Tongue (tissue), 2 donors: ENCODE measurements at regions not wholly inside any gene's neighbourhood (a gene's known extent, or its start where the extent isn't known, plus 50 kb on each side); places are given as distances from the start of the nearest gene placed in this dataset. TPM values are rescaled to one million over a fixed set of nuclear protein-coding genes. Genes with fewer than 3 reads are reported as not detected.

Experiments used
- DNase-seq: peaks from one replicate; pipeline ENCODE4 v3.0.0-alpha.2; 2015
- small RNA-seq: library from RNA; depleted of rRNA; stranded (forward); fragments of <200 nt; gene quantifications from one replicate; pipeline ENCODE3, GENCODE V24; 2014; ENCODE audit warnings: low replicate concordance

- DNase-seq, result no peak
These were observed 328.0 kb downstream of the KCTD8 start for GRCh38 chr4:44120646-44121045.

- DNase-seq, result no peak
These were observed 327.4 kb downstream of the KCTD8 start for GRCh38 chr4:44121210-44121609.

Small RNA genes in the stretch of these regions (small RNA-seq; reads per million reads assigned to genes)
- not detected for gene AC098590.2
- gene RN7SL193P, result not detected
